Memory B cell (primary cell): ENCODE measurements at regions not wholly inside any gene's neighbourhood (a gene's known extent, or its start where the extent isn't known, plus 50 kb on each side); places are given as distances from the start of the nearest gene placed in this dataset.
"Not testable (repeated sequence)": the region's sequence is repeated elsewhere in the genome, so short reads cannot be mapped to it uniquely, and the experiment has no call there.

Experiments used
- ATAC-seq: fragments of 150-1000 bp; cut with Tn5 transposase; 2 replicates; pipeline ENCODE4 v1.10.0; 2021; ENCODE audit warnings: low read depth, mild to moderate bottlenecking, moderate library complexity
- DNase-seq, 2 donors: peaks; one replicate each; pipeline ENCODE4 v3.0.0; 2022; ENCODE audit warnings: low spot score in 2 of 2
- H3K27ac Mint-ChIP-seq: one replicate; pipeline ENCODE4 v1.8.0; 2022; ENCODE audit warnings: mild to moderate bottlenecking, moderate library complexity, mixed read lengths
- H3K27me3 Mint-ChIP-seq: one replicate; pipeline ENCODE4 v1.8.0; 2022; ENCODE audit warnings: mixed read lengths
- H3K36me3 Mint-ChIP-seq: one replicate; pipeline ENCODE4 v1.8.0; 2022; ENCODE audit warnings: mild to moderate bottlenecking, mixed read lengths
- H3K4me1 Mint-ChIP-seq: one replicate; pipeline ENCODE4 v1.8.0; 2022; ENCODE audit warnings: mixed read lengths
- H3K4me3 Mint-ChIP-seq: one replicate; pipeline ENCODE4 v1.8.0; 2022; ENCODE audit warnings: mild to moderate bottlenecking, moderate library complexity, mixed read lengths
- H3K9me3 Mint-ChIP-seq: one replicate; pipeline ENCODE4 v1.8.0; 2022; ENCODE audit warnings: mixed read lengths

DNA sequence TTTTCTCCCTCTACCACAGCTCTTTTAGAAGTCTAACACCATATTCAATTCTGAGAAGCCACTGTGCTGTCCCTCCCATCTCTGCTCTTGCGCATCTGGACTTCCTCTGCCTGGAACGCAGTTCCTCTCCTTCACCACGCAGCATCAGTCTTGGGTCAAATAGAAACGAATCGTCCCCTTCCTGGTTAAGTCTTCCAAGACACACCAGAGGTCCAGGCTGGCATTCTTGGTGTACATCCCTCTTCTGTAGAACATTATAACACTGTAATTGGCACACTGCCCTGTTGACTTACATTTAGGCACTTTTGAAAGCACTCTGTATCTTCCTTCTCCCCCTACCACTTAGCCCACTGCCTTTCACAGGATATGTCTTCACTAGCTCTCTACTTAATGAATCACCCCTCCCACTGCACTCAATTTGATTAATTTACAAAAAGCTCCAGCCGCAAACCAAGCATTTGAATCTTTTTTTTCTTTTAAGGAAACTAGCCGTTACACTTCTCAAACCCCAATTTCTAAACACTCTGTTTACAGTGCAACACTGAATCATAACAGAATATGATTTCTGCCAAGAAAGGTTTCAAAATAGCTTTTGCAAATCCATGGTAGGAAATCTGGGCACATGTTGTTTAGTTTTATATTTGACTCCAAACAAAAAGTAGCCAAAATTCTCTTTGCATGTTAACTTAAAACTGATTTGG, 140.8 kb upstream of the CARMIL1 start:
- Mint-ChIP-seq H3K4me3 (peak overlapping the region; percentile 91), H3K9me3 (no peaks in the 10 kb centered on the region), H3K27ac (peak overlapping the region; percentile 91), H3K27me3 (no peaks in the 10 kb centered on the region), H3K36me3 (peaks cover 6% of the 10 kb centered on the region), H3K4me1 (peaks cover 25% of the 10 kb centered on the region)
- DNase-seq (peak; percentile 38 to 41), ATAC-seq (peak; percentile 91)

DNA sequence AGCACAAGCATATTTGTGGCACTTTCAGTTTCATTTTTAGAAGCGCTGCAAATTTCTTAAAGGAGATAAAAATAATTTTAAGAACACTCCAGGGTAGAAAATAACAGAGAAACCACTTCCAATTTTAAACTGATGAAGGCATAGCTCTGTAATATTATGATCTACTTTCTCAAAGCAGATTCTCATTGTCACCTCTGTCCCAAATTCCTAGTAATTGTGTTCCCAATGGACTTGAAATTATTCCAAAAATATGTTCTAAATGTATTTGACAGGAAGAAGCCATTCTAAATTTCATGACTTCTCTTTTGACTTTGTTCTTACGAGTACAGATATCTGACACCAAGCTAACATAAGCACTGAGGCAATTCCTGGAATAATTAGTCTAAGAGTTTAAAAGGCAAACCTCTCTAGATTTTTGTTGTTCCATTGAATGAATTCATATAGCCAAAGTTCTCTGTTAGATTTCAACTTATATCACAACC, 140.2 kb upstream of the CARMIL1 start:
- ATAC-seq, result peak; percentile 5
- peak overlapping the region; percentile 91 for H3K4me3 Mint-ChIP-seq
- peak overlapping the region; percentile 91 for H3K27ac Mint-ChIP-seq
- H3K9me3 Mint-ChIP-seq, result no peaks in the 10 kb centered on the region
- peaks cover 6% of the 10 kb centered on the region for H3K36me3 Mint-ChIP-seq
- no peak for DNase-seq
- no peaks in the 10 kb centered on the region for H3K27me3 Mint-ChIP-seq
- peaks cover 25% of the 10 kb centered on the region for H3K4me1 Mint-ChIP-seq

- ATAC-seq, result not testable (repeated sequence)
These were observed 139.6 kb upstream of the CARMIL1 start for GRCh38 chr6:25139608-25140007.

DNA sequence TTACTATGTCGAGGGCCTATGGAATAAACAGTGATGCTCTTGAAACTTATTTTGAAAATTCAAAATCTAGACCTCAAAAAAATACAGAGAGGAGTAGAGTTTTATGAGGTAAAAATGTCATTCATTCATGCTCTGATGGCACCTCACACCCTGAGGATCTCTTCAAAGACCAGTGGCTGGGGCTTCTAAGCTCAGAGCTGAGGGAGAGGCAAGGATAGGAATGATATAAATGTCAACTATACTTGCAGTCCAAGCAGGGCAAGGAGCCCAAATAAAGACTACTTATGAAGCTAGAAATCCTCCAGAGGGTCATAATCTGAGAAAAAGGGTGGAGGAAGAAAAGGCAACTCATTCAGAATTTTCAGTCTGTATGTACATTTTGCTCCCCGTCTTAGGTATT, 136.7 kb upstream of the CARMIL1 start:
- H3K27me3 Mint-ChIP-seq, result no peaks in the 10 kb centered on the region
- peak overlapping the region; percentile 48 for H3K27ac Mint-ChIP-seq
- H3K9me3 Mint-ChIP-seq, result no peaks in the 10 kb centered on the region
- H3K36me3 Mint-ChIP-seq, result no peaks in the 10 kb centered on the region
- ATAC-seq, result no peak
- DNase-seq, result no peak
- peaks cover 25% of the 10 kb centered on the region for H3K4me1 Mint-ChIP-seq
- no peak overlapping the region for H3K4me3 Mint-ChIP-seq

More at GRCh38 chr6:25139608-25140007, 139.6 kb upstream of the CARMIL1 start:
- not testable (repeated sequence) for DNase-seq, H3K27ac Mint-ChIP-seq, H3K36me3 Mint-ChIP-seq, H3K4me3 Mint-ChIP-seq, H3K27me3 Mint-ChIP-seq, H3K9me3 Mint-ChIP-seq
- peaks cover 25% of the 10 kb centered on the region for H3K4me1 Mint-ChIP-seq

- peaks cover 21% of the 10 kb centered on the region for H3K4me1 Mint-ChIP-seq
- ATAC-seq (no peak), DNase-seq (no peak)
- no peaks in the 10 kb centered on the region for H3K27me3 Mint-ChIP-seq
- no peak overlapping the region for H3K27ac Mint-ChIP-seq
- H3K36me3 Mint-ChIP-seq, result no peaks in the 10 kb centered on the region
- no peak overlapping the region for H3K4me3 Mint-ChIP-seq
- peaks cover 2% of the 10 kb centered on the region for H3K9me3 Mint-ChIP-seq
These were observed 134.3 kb upstream of the CARMIL1 start for GRCh38 chr6:25144919-25145318.

DNA sequence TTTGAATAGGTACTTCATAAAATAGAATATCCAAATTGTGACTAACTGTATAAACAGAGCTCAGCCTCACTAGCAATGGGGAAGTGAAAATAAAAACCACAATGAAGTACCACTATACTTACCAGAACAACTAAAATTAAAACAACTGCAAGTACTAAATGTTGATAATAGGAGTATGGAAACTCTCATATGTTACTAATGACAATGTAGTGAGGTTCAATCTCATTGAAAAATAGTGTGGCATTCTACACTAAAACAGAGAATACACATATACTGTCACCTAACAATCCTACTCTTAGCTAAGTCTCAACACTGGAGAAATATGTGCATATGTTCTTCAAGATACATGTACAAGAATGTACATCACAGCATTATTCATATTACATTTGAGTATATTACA, 132.0 kb upstream of the CARMIL1 start:
- no peaks in the 10 kb centered on the region for H3K27me3 Mint-ChIP-seq
- peaks cover 21% of the 10 kb centered on the region for H3K4me1 Mint-ChIP-seq
- H3K9me3 Mint-ChIP-seq, result peaks cover 2% of the 10 kb centered on the region
- H3K4me3 Mint-ChIP-seq, result peak overlapping the region; percentile 15
- H3K27ac Mint-ChIP-seq, result no peak overlapping the region
- no peaks in the 10 kb centered on the region for H3K36me3 Mint-ChIP-seq
- peak; percentile 99 for ATAC-seq
- DNase-seq, result no peak

GRCh38 chr6:25150031-25150430, 129.1 kb upstream of the CARMIL1 start:
- H3K27ac Mint-ChIP-seq, result no peak overlapping the region
- peaks cover 18% of the 10 kb centered on the region for H3K4me1 Mint-ChIP-seq
- no peak for DNase-seq
- H3K27me3 Mint-ChIP-seq, result no peaks in the 10 kb centered on the region
- no peak overlapping the region for H3K4me3 Mint-ChIP-seq
- no peak for ATAC-seq
- peaks cover 2% of the 10 kb centered on the region for H3K9me3 Mint-ChIP-seq
- H3K36me3 Mint-ChIP-seq, result no peaks in the 10 kb centered on the region

- no peak overlapping the region for H3K27ac Mint-ChIP-seq
- peaks cover 2% of the 10 kb centered on the region for H3K9me3 Mint-ChIP-seq
- no peak for ATAC-seq
- DNase-seq, result no peak
- no peaks in the 10 kb centered on the region for H3K36me3 Mint-ChIP-seq
- H3K4me1 Mint-ChIP-seq, result peaks cover 15% of the 10 kb centered on the region
- no peaks in the 10 kb centered on the region for H3K27me3 Mint-ChIP-seq
- H3K4me3 Mint-ChIP-seq, result no peak overlapping the region
These were observed 128.3 kb upstream of the CARMIL1 start for GRCh38 chr6:25150863-25151262.

DNA sequence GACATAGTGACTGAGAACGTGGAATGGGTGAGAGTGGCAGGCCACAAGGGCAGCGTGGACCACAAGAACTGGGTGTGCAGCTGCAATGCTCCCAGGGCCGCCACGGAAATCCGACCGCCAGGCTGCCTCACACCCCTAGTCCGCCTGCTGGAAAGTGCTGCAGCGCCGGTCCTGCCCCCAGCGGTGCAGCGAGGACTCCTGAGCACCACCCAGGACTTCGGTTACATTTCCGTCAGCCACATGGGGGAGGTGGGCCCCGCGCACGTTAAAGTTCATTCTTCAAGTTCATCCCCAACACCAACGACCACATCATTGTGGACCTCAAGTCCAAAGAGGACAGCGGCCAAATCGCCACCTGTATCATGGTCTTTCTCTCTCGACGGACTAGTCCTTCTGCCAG, 126.1 kb upstream of the CARMIL1 start:
- Mint-ChIP-seq H3K27me3 (no peaks in the 10 kb centered on the region), H3K4me3 (no peak overlapping the region), H3K27ac (no peak overlapping the region), H3K4me1 (peaks cover 2% of the 10 kb centered on the region), H3K36me3 (no peaks in the 10 kb centered on the region), H3K9me3 (peaks cover 6% of the 10 kb centered on the region)
- no peak for DNase-seq
- ATAC-seq, result no peak

GRCh38 chr6:25154034-25154596, 125.1 kb upstream of the CARMIL1 start:
- DNase-seq (no peak), ATAC-seq (no peak)
- Mint-ChIP-seq H3K27ac (no peak overlapping the region), H3K27me3 (no peaks in the 10 kb centered on the region), H3K4me1 (peaks cover 2% of the 10 kb centered on the region), H3K36me3 (no peaks in the 10 kb centered on the region), H3K4me3 (no peak overlapping the region), H3K9me3 (peaks cover 6% of the 10 kb centered on the region)

DNA sequence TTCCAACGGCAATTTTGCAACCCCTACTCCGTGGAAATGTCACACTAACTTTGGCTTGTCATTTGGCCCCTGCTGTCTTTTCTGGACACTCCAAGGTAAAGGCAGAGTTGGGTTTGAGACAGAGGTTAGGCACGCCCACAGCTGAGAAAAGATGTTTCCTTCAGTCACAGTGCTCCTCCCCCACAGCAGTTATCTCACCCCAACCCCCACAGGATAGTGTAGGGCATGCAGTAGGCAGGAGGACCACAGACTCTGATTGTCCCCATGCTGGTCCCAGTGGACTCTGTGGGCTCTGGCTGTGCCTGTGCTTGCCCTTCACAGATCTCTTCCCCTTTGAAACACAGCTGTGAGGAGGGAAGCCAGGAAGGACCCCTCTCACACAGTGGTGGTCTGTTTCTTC, 124.0 kb upstream of the CARMIL1 start:
- H3K4me1 Mint-ChIP-seq, result peaks cover 2% of the 10 kb centered on the region
- DNase-seq (no peak), ATAC-seq (no peak)
- no peak overlapping the region for H3K27ac Mint-ChIP-seq
- H3K9me3 Mint-ChIP-seq, result peaks cover 6% of the 10 kb centered on the region
- H3K36me3 Mint-ChIP-seq, result peaks cover 8% of the 10 kb centered on the region
- no peak overlapping the region for H3K4me3 Mint-ChIP-seq
- H3K27me3 Mint-ChIP-seq, result peaks cover 2% of the 10 kb centered on the region

- DNase-seq (no peak), ATAC-seq (no peak)
- H3K27me3 Mint-ChIP-seq, result peaks cover 3% of the 10 kb centered on the region
- no peak overlapping the region for H3K4me3 Mint-ChIP-seq
- peaks cover 8% of the 10 kb centered on the region for H3K9me3 Mint-ChIP-seq
- H3K36me3 Mint-ChIP-seq, result peaks cover 8% of the 10 kb centered on the region
- no peak overlapping the region for H3K27ac Mint-ChIP-seq
- peaks cover 2% of the 10 kb centered on the region for H3K4me1 Mint-ChIP-seq
These were observed 123.1 kb upstream of the CARMIL1 start for GRCh38 chr6:25156123-25156522.

DNA sequence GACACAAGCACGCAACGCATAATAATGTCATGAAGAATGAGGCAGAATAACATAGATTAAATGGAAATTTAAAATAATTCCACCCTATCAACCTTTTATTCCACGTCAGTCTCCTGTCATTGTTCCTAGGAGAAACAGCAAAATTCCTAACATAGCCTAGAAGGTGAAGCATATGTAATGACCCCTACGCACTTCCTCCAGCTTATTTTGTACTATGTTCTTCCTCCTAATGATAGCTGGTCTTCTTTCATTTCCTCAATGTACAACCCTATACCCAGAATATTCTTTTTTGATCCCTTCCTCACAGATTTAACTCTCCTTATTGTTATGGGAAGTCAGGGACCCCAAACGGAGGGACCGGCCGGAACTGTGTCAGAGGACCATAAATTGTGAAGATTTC, 122.0 kb upstream of the CARMIL1 start:
- Mint-ChIP-seq H3K27ac (no peak overlapping the region), H3K4me3 (no peak overlapping the region), H3K9me3 (peaks cover 9% of the 10 kb centered on the region), H3K36me3 (peaks cover 8% of the 10 kb centered on the region), H3K4me1 (peaks cover 2% of the 10 kb centered on the region), H3K27me3 (peaks cover 4% of the 10 kb centered on the region)
- ATAC-seq (no peak), DNase-seq (no peak)

DNA sequence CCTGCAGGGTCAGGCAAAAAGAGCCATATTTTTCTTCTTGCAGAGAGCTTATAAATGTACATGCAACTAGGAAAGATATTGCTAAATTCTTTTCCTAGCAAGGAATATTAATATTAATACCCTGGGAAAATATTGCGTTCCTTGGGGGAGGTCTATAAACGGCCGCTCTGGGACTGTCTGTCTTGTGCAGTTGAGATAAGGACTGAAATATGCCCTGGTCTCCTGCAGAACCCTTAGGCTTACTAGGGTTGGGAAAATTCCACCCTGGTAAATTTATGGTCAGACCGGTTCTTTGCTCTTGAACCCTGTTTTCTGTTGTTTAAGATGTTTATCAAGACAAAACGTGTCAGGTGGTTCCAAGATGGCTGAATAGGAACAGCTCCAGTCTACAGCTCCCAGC, 121.3 kb upstream of the CARMIL1 start:
- no peak for ATAC-seq
- H3K36me3 Mint-ChIP-seq, result peaks cover 8% of the 10 kb centered on the region
- no peak overlapping the region for H3K4me3 Mint-ChIP-seq
- H3K4me1 Mint-ChIP-seq, result peaks cover 2% of the 10 kb centered on the region
- H3K9me3 Mint-ChIP-seq, result peaks cover 9% of the 10 kb centered on the region
- no peak overlapping the region for H3K27ac Mint-ChIP-seq
- peaks cover 4% of the 10 kb centered on the region for H3K27me3 Mint-ChIP-seq
- no peak for DNase-seq

DNA sequence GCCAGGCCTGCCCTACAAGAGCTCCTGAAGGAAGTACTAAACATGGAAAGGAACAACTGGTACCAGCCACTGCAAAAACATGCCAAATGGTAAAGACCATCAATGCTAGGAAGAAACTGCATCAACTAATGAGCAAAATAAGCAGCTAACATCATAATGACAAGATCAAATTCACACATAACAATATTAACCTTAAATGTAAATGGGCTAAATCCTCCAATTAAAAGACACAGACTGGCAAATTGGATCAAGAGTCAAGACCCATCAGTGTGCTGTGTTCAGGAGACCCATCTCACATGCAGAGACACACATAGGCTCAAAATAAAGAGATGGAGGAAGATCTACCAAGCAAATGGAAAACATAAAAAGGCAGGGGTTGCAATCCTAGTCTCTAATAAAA, 119.0 kb upstream of the CARMIL1 start:
- not testable (repeated sequence) for H3K4me3 Mint-ChIP-seq, H3K4me1 Mint-ChIP-seq, DNase-seq, H3K27me3 Mint-ChIP-seq, H3K36me3 Mint-ChIP-seq, H3K27ac Mint-ChIP-seq, ATAC-seq
- H3K9me3 Mint-ChIP-seq, result peaks cover 12% of the 10 kb centered on the region
